ENCODE measurements at regions not wholly inside any gene's neighbourhood (a gene's known extent, or its start where the extent isn't known, plus 50 kb on each side); places are given as distances from the start of the nearest gene placed in this dataset.

- DNase-seq (ENCODE audit: low spot score): no peak
Measured at GRCh38 chrX:39961441-39961840, 136.3 kb downstream of the BCOR start.

GRCh38 chrX:39965051-39965573 lies 132.6 kb downstream of the BCOR start:
- no peak for ATAC-seq (ENCODE audit: low FRiP score)
- no peak for DNase-seq (ENCODE audit: low spot score)

More at GRCh38 chrX:39961441-39961840, 136.3 kb downstream of the BCOR start:
- TF ChIP-seq CTCF (IDR thresholded peaks at IDR 0.05): no peak
- ATAC-seq (ENCODE audit: low FRiP score): no peak

GRCh38 chrX:39966176-39966575 lies 131.6 kb downstream of the BCOR start:
- ATAC-seq (ENCODE audit: low FRiP score) (no peak), DNase-seq (ENCODE audit: low spot score) (no peak)
- TF ChIP-seq CTCF (IDR thresholded peaks at IDR 0.05): no peak

More at GRCh38 chrX:39965051-39965573, 132.6 kb downstream of the BCOR start:
- TF ChIP-seq CTCF (IDR thresholded peaks at IDR 0.05): no peak

GRCh38 chrX:39967348-39967747 lies 130.4 kb downstream of the BCOR start:
- no peak for ATAC-seq (ENCODE audit: low FRiP score)
- TF ChIP-seq CTCF (IDR thresholded peaks at IDR 0.05): no peak
- no peak for DNase-seq (ENCODE audit: low spot score)

- DNase-seq (ENCODE audit: low spot score) (no peak), ATAC-seq (ENCODE audit: low FRiP score) (no peak)
- no peak for TF ChIP-seq CTCF (IDR thresholded peaks at IDR 0.05)
Measured at GRCh38 chrX:39969099-39969818, 128.5 kb downstream of the BCOR start.

- DNase-seq (ENCODE audit: low spot score) (no peak), ATAC-seq (ENCODE audit: low FRiP score) (no peak)
- TF ChIP-seq CTCF (IDR thresholded peaks at IDR 0.05): no peak
Measured at GRCh38 chrX:39969819-39970504, 127.8 kb downstream of the BCOR start.
